COLO829 (cell line): ENCODE measurements at regions not wholly inside any gene's neighbourhood (a gene's known extent, or its start where the extent isn't known, plus 50 kb on each side); places are given as distances from the start of the nearest gene placed in this dataset.
"Not testable (repeated sequence)": the region's sequence is repeated elsewhere in the genome, so short reads cannot be mapped to it uniquely, and the experiment has no call there.

Experiments used
- DNase-seq: peaks from one replicate; pipeline ENCODE4 v3.0.0; 2012; ENCODE audit warnings: low spot score

- DNase-seq, result not testable (repeated sequence)
Observed at GRCh38 chr15:20473465-20473864, 68.1 kb downstream of the GOLGA6L6 start.

DNA sequence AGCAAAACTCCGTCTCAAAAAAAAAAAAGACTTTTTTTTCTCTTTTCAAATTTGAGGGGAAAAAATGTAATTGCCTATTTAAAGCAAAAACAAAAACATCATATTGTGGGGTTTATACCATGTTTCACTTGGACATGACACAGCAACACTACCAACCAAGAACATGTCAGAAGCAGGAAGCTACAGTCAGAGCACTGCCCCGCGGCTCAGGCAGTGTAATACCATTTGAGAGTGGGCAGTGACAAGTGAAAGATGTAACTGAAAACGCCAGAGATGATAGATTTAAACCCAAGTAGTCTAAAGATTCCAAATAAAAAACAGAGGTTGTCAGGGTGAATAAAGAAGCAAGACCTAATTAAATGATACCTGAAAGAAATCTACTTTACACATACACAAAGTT lies 68.6 kb downstream of the GOLGA6L6 start:
- DNase-seq, result not testable (repeated sequence)

GRCh38 chr15:20470810-20471209 lies 70.8 kb downstream of the GOLGA6L6 start:
- not testable (repeated sequence) for DNase-seq

GRCh38 chr15:20441138-20441537 lies 100.5 kb downstream of the GOLGA6L6 start:
- not testable (repeated sequence) for DNase-seq

DNA sequence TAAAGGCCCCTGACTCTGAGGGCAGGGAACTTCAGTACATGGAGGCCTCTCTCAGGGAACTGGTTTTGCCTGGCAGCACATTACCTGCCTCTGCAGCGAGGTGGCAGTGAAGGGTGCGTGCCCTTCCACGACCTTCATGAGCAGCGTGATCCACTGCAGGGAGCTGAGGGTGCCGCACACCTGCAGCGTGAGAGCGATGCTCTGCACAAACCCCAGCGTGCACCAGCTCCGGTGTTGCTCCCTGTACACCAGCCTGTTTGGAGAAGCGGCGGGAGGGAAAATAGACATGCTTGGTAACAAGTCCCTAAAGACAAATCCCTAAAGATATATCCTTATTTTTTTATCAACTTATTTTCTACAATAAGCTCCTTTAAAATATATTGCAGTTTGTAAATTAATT lies 101.2 kb downstream of the GOLGA6L6 start:
- DNase-seq, result not testable (repeated sequence)

DNA sequence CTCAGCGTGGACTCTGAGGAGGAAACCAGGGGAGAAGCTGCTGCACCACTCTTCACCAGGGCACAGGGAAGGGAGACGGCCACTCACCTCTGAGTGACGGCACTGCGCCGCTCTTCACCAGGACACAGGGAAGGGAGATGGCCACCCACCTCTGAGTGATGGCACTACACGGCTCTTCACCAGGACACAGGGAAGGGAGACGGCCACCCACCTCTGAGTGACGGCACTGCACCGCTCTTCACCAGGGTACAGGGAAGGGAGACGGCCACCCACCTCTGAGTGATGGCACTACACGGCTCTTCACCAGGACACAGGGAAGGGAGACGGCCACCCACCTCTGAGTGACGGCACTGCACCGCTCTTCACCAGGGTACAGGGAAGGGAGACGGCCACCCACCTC lies 102.5 kb downstream of the GOLGA6L6 start:
- DNase-seq, result not testable (repeated sequence)

GRCh38 chr15:20438255-20438654 lies 103.3 kb downstream of the GOLGA6L6 start:
- not testable (repeated sequence) for DNase-seq

DNA sequence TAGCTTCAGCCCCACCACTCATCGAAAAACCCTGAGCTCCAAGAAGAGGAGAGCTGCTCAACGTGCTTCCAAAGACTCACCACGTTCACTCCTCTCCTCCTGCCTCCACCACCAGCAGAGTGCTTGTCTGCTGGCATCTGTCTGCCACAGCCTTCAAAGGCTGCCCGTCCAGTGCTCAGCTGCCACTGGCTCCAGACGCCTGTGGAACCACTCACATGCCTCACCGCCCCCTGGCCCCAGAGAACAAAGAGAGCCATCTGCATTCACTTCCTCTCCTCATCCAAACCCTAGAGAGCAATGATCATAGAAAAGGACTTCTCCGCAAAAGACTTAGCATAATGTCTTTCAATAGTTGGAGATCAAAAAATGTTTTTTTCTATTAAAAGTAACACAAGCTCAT lies 108.1 kb downstream of the GOLGA6L6 start:
- DNase-seq, result not testable (repeated sequence)

DNA sequence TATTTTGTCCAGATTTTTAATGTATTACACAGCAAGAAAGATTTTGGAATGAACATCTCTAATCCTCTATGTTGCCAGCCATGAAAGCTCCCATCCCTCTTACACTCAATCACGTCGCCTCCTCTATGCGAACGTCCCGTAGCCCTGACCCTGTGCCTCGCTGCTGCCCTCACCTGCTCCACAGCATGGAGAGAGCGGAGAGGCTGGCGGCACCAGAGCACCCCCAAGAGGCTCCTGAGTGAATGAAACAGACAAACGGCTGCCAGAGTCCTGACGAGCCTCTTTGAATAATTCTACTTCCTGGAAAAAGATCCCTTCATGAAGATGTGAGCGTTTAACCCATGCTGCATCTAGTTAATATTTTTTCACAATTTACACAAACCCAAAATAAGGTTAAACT lies 111.1 kb downstream of the GOLGA6L6 start:
- DNase-seq, result not testable (repeated sequence)

DNA sequence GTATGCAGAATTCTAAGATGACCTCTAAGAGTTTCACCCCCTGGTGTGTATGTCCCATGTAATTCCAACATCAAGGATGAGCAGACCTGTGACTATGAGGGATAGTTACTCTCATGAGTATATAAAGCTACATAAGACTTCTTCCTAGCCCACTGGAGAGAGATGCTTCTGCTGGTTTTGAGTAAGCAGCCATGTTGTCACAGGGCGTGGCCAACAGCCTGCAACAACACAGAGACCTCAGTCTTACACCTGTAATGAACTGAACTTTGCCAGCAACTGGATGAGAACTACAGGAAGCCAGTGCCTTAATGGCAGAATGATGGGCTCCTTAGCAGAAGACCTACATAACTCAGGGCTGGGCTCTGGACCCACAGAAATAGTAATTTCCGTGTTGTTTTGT lies 120.9 kb downstream of the GOLGA6L6 start:
- DNase-seq, result not testable (repeated sequence)

DNA sequence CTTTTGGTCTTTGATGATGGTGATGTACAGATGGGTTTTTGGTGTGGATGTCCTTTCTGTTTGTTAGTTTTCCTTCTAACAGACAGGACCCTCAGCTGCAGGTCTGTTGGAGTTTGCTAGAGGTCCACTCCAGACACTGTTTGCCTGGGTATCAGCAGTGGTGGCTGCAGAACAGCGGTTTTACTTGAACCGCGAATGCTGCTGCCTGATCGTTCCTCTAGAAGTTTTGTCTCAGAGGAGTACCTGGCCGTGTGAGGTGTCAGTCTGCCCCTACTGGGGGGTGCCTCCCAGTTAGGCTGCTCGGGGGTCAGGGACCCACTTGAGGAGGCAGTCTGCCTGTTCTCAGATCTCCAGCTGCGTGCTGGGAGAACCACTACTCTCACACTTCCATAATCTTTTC lies 125.0 kb downstream of the GOLGA6L6 start:
- not testable (repeated sequence) for DNase-seq

GRCh38 chr15:20409667-20410198 lies 131.9 kb downstream of the GOLGA6L6 start:
- DNase-seq, result not testable (repeated sequence)

DNA sequence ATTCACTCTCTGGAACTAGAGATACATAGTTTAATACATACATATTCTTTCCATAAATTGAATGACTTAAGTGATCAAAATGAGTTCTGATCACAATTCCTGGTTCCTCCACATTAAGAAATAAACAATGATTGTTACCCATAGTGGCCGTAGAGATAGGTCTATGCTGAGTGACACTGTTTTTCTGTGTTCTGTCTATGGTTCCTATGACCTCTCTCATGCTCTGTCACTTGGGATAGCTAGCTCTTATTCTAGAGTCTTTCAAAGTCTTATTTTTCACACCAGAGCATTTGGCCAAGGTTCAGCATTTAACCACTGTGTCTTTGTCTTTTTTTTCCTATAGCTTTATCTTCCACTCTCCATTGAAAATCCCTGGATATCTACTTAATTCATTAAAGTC lies 132.4 kb downstream of the GOLGA6L6 start:
- no peak for DNase-seq

GRCh38 chr15:20407553-20407952 lies 134.0 kb downstream of the GOLGA6L6 start:
- no peak for DNase-seq

GRCh38 chr15:20404571-20404970 lies 137.0 kb downstream of the GOLGA6L6 start:
- DNase-seq, result not testable (repeated sequence)

DNA sequence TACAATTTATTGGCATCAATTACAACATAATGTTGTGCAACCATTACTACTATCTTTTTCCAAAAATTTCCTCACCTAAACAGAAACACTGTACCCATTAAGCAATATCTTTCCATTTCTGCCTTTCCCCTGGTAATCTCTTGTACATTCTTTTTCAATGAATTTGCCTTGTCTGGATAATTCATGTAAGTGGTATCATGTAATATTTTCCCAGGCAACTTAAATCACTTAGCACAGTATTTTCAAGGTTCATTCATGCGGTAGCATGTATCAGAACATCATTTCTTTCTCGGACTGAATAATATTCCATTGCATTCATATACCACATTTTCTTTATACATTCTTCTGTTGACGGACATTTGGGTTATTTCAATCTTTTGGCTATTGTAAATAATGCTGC lies 139.0 kb downstream of the GOLGA6L6 start:
- DNase-seq, result not testable (repeated sequence)

- not testable (repeated sequence) for DNase-seq
Observed at GRCh38 chr15:20401058-20401457, 140.5 kb downstream of the GOLGA6L6 start.

- not testable (repeated sequence) for DNase-seq
Observed at GRCh38 chr15:20398680-20399079, 142.9 kb downstream of the GOLGA6L6 start.

- DNase-seq, result not testable (repeated sequence)
Observed at GRCh38 chr15:20388161-20388560, 153.4 kb downstream of the GOLGA6L6 start.

GRCh38 chr15:20386198-20386597 lies 155.4 kb downstream of the GOLGA6L6 start:
- DNase-seq, result no peak

DNA sequence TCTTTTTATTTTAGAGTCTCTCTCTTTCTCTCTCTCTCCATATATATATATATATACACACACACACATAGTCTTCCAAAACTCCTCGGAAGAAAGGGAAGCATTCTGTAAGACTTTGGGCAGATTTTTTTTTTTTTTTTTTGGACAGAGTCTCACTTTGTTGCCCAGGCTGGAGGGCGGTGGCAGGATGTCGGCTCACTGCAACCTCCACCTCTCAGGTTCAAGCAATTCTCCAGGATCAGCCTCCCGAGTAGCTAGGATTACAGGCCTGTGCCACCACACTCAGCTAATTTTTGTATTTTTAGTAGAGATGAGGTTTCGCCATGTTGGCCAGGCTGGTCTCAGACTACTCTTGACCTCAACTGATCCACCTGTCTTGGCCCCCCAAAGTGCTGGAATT lies 161.4 kb downstream of the GOLGA6L6 start:
- not testable (repeated sequence) for DNase-seq

DNA sequence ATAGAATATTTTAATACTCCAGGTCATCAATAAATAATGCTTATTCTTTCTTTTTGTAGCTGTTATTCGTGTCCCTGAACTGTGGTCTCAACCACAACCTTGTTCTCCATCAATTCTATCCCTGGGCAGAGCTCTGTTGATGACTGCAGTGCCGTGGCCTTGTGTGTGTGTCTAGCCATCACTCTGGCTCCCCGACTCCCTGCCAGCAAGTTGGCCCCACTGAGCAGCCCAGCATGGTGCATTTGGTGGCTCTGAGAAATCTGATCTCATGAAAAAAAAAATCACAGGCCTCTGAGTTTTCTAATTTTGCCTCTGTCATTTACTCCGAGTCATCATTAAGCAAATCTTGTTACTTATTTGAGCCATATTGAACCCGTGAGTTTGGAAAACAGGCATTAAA lies 164.7 kb downstream of the GOLGA6L6 start:
- DNase-seq, result no peak

DNA sequence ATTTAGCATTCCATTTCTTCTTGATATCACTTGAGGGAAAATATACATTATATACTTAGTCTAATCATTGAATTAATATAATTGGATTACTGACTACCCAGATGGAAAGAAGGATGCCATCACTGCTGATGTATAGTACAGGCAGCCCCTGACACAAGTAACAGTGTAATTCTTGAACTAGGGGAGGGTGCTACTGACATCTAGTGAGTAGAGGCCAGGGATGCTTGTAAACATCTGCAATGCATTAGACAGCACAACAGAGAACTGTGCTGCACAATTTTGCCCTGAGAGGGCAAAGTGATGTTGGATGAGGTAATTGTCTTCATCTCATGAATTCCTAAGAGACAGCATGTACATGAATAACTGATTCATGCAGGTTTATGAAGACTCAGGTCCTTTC lies 169.2 kb downstream of the GOLGA6L6 start:
- DNase-seq, result not testable (repeated sequence)

DNA sequence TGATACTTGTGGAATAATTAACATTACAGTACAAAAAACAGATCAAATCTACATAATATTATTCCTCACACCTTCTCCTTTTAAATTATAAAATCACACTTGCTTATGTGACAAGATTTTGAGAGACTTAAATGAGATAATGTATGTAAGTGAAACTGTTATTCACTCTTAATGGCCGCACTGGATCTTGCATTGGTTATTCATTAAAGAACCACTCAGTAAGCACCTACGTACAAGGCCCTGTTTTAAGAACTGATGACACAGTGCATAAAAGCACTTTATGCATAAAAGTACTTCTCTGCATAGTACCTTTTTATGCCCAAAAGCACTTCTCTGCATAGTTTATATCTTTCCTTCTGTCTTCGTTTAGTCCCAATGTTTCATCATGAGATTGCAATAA lies 172.1 kb downstream of the GOLGA6L6 start:
- DNase-seq, result no peak
